Mucosa of descending colon (tissue), 3 donors: ENCODE measurements at regions not wholly inside any gene's neighbourhood (a gene's known extent, or its start where the extent isn't known, plus 50 kb on each side); places are given as distances from the start of the nearest gene placed in this dataset.

ENCODE experiments used
- ATAC-seq: fragments of 200-7000 bp; cut with Tn5 transposase; one replicate; pipeline ENCODE4 v1.9.1; 2020; ENCODE audit warnings: mild to moderate bottlenecking, moderate library complexity
- DNase-seq, 3 donors: peaks; one replicate each; pipeline ENCODE4 v3.0.0-alpha.2; 2020
- H3K36me3 ChIP-seq: fragments of 200-600 bp; one replicate; pipeline ENCODE4 v1.8.0; 2021; ENCODE audit warnings: low read depth, mild to moderate bottlenecking
- H3K4me1 ChIP-seq: fragments of 200-600 bp; one replicate; pipeline ENCODE4 v1.8.0; 2021; ENCODE audit warnings: low read depth, mild to moderate bottlenecking
- H3K4me3 ChIP-seq: fragments of 200-600 bp; one replicate; pipeline ENCODE4 v1.8.0; 2021; ENCODE audit warnings: mild to moderate bottlenecking
- H3K9me3 ChIP-seq: fragments of 200-600 bp; one replicate; pipeline ENCODE4 v1.8.0; 2021; ENCODE audit warnings: mild to moderate bottlenecking
- CTCF ChIP-seq: fragments of 200-600 bp; IDR thresholded peaks from one replicate; pipeline ENCODE4 v1.8.0; 2022; ENCODE audit warnings: antibody characterized with exemption, mild to moderate bottlenecking
- intact Hi-C, 2 donors: fragments of 100-400 bp; cut with DNase I in 1 of 2; cut with micrococcal nuclease in 1 of 2; formaldehyde crosslinking; loops; one replicate each; pipeline versions ENCODE4 v1.11.0 to v1.11.1; 2022; cut with DNase I, micrococcal nuclease
- donor health status: DM: no; HTN: no; CAD: no; lungs with moderate emphysema.
- donor health status: DM: no; HTN: no; CAD: no.
- donor health status: DM: no; HTN: yes; CAD: no.

GRCh38 chr4:130479674-130480073 is 1383.7 kb downstream of the C4orf33 start:
- intact Hi-C loops: no loop called here
- Histone ChIP-seq H3K4me3 (no peak overlapping the region), H3K36me3 (no peaks in the 10 kb centered on the region), H3K9me3 (no peaks in the 10 kb centered on the region), H3K4me1 (no peaks in the 10 kb centered on the region)
- ATAC-seq: no peak
- TF ChIP-seq CTCF: no peak
- DNase-seq: no peak

- H3K4me3 ChIP-seq: no peak overlapping the region
- DNase-seq (no peak), ATAC-seq (no peak)
- H3K4me1 ChIP-seq: no peaks in the 10 kb centered on the region
- H3K9me3 ChIP-seq: no peaks in the 10 kb centered on the region
- H3K36me3 ChIP-seq: no peaks in the 10 kb centered on the region
- TF ChIP-seq CTCF: no peak
- intact Hi-C loops: no loop called here
Observed at GRCh38 chr4:130484826-130485225, 1388.9 kb downstream of the C4orf33 start.

- no peak for DNase-seq
- no peak for TF ChIP-seq CTCF
- H3K4me3 ChIP-seq: no peak overlapping the region
- intact Hi-C loops: no loop called here
- no peaks in the 10 kb centered on the region for H3K9me3 ChIP-seq
- H3K4me1 ChIP-seq: no peaks in the 10 kb centered on the region
- no peak for ATAC-seq
- no peaks in the 10 kb centered on the region for H3K36me3 ChIP-seq
Observed at GRCh38 chr4:130485371-130485770, 1389.4 kb downstream of the C4orf33 start.

- H3K4me1 ChIP-seq: no peaks in the 10 kb centered on the region
- no peaks in the 10 kb centered on the region for H3K9me3 ChIP-seq
- H3K4me3 ChIP-seq: no peak overlapping the region
- no peaks in the 10 kb centered on the region for H3K36me3 ChIP-seq
- ATAC-seq (no peak), DNase-seq (no peak)
- TF ChIP-seq CTCF: no peak
- intact Hi-C loops: no loop called here
Observed at GRCh38 chr4:130486186-130486585, 1390.2 kb downstream of the C4orf33 start.

GRCh38 chr4:130486841-130487240 is 1390.9 kb downstream of the C4orf33 start:
- DNase-seq (no peak), ATAC-seq (no peak)
- H3K9me3 ChIP-seq: no peaks in the 10 kb centered on the region
- TF ChIP-seq CTCF: no peak
- H3K4me3 ChIP-seq: no peak overlapping the region
- intact Hi-C loops: no loop called here
- no peaks in the 10 kb centered on the region for H3K4me1 ChIP-seq
- H3K36me3 ChIP-seq: no peaks in the 10 kb centered on the region

- intact Hi-C loops: no loop called here
- ATAC-seq (no peak), DNase-seq (no peak)
- no peaks in the 10 kb centered on the region for H3K9me3 ChIP-seq
- no peaks in the 10 kb centered on the region for H3K36me3 ChIP-seq
- H3K4me3 ChIP-seq: no peak overlapping the region
- no peak for TF ChIP-seq CTCF
- no peaks in the 10 kb centered on the region for H3K4me1 ChIP-seq
Observed at GRCh38 chr4:130510661-130511060, 1414.7 kb downstream of the C4orf33 start.
